ENCODE measurements at regions not wholly inside any gene's neighbourhood (a gene's known extent, or its start where the extent isn't known, plus 50 kb on each side); places are given as distances from the start of the nearest gene placed in this dataset.
"Not testable (repeated sequence)": the region's sequence is repeated elsewhere in the genome, so short reads cannot be mapped to it uniquely, and the experiment has no call there.

DNA sequence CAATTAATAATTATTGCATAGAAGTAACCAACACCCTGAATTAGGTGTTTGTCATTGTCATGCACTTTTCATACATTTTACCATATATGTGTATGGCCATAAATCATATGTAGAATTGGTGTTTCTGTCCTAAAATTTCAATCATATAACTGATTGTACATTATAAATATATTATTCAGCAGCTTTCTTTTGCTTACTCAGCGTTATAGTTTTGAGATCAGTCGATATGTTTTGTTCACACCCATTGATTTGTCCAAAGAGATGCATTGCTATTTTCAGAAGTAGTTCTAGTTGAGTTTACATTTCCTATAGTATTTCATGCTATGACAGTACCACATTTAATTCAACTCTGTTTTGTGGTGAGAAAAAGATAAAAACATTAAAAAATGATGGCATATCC is 50.5 kb upstream of the PARP4 start:
- no peak for DNase-seq

DNA sequence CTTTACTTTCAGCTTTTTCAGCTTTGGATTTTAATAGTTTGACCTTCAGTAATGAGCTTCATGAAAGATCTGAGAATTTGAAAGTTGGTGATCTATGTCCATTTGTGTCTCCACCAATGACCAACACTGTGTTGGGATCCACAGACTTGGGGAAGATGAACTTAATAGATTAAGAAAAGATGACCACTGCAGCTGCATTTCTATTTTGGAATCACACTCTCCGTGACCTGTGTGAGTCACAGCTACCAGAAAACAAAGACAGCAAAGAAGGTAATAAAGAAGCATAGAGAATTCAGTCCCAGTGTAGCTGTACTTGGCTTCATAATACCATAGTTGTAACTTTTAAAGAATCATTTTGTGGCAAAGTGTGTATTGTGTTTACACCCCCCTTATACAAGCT is 51.4 kb upstream of the PARP4 start:
- not testable (repeated sequence) for DNase-seq

DNA sequence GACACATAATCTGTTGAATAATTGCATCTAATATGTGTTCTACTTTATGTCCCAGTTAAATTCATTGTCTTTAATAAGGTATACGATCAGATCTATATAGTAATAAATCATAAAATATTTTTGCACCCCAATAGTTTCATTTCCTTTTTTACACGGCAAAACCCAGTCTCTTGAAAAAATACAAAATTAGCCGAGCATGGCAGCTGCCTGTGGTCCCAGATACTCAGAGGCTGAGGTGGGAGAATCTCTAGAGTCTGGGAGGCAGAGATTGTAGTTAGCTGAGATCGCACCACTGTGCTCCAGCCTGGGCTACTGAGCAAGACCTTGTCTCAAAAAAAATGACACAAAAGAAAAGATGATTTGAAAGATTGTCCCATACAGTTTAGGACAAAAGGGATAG is 52.3 kb upstream of the PARP4 start:
- DNase-seq = no peak

DNA sequence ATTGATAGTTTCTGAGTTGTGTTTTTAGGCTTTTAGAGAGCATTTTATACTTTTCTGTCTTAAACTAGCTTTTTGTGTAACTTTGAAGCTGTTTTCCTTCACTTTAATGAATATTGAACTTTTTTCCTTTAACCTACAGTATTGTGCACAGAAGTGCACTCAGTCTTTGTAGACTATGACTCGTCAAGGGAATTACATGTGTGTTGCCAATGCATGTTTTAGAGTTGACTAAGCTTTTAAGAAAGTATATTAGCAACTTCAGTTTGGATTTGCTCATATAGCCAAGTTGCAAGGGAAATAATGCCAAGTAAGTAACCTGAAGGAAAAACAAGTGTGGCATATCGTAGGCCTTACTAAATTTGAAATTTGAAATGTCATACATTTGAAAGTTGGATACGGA is 55.0 kb upstream of the PARP4 start:
- DNase-seq = not testable (repeated sequence)

DNA sequence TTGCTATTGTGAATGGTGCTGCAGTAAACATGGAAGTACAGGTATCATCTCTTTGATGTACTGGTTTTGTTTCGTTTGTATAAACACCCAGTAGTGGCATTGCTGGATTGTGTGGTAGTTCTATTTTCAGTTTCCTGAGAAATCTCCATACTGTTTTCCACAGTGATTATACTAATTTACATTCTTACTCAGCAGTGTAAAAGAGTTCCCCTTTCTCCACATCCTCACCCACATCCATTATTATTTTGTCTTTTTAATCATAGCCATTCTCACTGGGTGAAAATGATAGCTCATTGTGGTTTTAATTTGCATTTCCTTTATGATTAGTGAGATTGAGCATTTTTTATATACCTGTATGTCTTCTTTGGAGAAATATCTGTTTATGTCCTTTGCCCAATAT is 62.3 kb upstream of the PARP4 start:
- DNase-seq = no peak

DNA sequence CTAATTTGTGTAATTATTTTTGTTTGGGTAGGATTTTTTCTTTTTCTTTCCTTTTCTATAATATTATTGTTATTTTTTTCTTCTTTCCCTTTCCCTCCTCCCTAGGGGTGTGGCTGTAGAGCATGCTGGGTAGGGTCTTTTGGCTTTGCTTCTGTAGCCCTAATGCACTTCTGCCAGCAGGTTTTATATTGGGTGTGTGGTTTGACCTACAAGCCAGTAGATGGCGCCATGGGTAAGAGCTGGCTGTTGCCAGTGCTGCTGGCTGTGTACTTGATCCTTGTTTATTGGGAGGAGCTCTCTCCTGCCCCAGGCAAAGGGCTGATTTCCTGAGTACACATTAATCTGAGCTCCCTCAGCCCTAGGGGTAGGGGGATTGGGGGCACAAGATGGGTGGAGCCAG is 67.7 kb upstream of the PARP4 start:
- not testable (repeated sequence) for DNase-seq

DNA sequence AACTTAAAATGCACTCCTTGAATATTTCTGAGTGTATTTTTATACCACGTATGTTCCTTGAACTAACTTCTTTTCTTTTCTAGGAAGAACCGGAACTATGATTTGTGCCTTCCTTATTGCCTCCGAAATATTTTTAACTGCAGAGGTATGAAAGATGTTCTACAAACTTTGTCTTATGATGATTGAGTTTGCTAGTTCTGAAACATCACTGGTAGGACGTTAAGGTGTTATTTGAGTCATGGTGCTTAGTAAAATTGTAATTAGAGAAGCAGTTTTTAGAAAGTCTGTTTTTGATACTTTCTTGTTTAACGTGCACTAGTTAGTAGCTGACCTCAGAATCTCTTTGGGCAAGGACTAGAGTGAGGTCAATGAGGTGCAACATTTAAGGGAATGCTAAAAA is 69.0 kb upstream of the PARP4 start:
- not testable (repeated sequence) for DNase-seq

DNA sequence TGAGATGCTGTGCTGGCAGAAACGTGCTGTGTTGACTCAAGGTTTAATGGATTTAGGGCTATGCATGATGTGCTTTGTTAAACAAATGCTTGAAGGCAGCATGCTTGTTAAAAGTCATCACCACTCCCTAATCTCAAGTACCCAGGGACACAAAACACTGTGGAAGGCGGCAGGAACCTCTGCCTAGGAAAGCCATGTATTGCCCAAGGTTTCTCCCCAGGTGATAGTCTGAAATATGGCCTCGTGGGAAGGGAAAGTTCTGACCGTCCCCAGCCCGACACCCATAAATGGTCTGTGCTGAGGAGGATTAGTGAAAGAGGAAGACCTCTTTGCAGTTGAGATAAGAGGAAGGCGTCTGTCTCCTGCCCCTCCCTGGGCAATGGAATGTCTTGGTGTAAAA is 79.1 kb upstream of the PARP4 start:
- not testable (repeated sequence) for DNase-seq

DNA sequence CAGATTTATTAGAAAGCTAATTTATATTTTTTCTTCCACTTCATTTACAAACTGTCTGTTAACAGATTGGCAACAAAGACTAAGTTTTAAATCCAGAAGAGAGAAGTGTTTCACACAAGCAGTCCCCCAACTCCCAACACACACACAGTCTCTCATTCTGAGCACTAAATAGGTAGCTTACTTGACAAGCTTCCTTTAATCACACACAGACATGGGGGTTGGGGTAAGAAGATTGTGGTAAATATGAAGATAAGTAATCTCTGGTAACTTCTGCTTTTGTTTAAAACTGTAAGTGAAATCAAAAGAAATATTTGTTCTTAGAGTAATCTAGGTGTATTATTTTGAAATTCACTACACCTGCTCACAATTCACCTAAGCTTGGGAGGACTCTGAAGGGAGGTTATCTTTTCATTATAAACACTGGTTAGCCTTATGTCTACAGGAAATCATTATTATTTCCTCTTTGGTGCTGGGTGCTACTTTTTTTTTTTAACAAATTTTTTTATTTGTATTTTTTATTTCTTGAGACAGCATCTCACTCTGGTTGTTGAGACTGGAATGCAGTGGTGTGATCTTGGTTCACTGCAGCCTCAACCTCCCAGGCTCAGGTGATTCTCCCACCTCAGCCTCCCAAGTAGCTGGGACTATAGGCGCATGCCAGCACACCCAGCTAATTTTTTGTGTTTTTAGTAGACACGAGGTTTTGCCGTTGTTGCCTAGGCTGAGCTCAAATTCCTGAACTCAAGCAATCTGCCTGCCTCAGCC is 82.1 kb upstream of the ATP12A start:
- DNase-seq = not testable (repeated sequence)

DNA sequence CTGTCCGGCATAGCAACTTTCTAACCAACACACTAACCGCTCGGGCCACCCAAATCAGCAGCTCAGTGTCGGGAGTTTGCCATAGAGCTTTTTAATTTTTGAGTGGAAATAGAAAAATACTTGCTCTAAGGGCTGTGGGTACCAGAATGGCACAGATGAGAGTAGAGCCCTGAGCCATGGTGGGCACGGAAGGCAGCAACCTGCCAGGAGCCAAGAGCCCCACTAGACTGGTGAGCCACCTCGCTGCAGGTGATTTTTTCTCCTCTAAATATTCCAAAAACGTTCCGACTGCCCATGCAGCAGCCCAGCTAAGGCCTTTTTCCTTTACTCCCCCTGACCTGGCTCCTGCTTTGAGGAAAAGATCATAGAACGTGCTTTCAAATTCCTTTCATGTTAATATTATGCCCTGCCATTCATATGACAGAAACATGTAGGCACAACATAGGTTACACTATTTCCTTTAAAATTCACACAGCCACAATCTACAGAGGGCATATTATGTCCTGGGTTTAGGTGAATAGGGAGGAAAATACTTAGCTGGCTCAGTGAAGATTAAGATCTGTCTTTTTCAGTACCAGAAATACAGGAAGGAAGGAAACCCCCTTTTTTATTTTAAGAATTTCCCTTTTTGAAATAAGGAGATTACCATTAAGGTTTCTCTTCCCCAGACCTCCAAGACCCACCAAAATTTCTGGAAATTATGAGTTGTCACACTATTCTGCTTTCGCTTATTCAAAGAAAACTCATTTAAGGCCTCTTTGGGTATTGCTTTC is 81.0 kb upstream of the ATP12A start:
- DNase-seq = not testable (repeated sequence)

DNA sequence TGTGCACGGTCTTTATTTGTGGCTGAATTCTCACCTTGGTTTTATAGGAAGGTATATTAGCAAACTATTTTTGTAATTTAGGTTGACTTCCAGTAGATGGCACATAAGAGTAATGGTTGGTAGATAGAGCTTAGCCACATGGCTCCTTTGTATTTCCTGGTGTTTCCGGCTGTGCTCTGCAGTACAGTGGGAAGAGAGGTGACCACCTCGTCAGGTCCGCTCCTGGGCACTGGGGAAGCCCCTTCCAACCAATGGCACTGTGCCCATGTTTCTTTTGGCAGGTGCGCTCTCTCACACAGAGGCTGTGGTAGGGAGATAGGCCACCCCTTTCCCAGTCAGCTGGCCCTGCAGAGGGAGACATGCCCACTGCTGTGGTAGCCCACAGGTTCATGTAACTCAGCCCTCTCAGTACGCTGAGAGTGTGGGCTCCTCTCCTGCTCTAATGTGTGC is 74.3 kb upstream of the ATP12A start:
- DNase-seq = no peak

DNA sequence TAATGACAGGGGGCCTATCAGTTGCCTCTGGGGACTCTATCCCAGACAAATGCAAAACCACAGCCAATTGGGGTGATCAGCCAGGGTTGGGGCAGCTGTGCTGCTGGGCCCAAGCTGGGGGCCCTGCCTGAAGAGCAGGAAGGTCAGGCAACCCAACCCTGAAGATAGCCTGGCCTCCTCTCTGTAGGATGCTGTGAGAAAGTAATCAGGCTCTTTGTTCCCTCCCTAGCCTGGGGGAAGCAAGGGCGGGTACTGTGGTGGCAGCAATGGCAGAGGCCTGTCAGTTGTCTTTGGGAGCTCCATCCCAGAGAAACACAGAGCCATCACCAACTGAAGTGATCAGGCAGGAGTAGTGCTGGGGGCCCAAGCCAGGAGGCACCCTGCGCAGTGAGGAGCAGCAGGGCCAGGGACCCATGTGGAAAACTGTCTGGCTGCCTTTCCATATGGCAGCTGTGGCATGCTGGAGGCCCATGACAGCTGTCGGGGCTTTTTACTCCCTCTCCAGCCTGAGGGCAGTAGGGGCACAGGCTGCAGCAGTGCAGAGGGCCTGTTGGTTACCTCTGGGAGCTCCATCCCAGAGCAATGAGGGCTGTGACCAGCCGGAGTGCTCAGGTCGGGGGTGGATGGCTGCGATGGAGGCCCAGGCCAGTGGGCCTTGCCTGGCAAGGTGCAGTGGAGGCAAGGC is 73.6 kb upstream of the ATP12A start:
- DNase-seq = no peak

DNA sequence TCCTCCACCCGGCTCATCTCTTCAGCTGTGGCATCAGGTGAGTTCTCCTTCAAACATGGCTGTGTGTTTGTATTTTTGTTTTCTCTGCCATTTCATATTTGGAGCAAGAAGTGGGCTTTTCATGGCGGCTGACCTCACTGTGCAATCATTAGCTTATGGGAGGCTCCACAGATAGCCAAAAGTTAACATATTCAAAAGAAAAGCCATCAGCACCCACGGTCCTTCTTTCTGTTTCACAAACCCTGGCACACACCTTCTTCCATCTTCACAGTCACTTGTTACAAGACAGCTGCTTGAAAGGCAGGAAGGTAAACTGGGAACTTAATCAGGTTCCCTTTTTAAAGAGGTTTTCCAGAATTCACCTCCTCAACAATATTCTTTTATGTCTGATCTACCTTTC is 69.3 kb upstream of the ATP12A start:
- no peak for DNase-seq

DNA sequence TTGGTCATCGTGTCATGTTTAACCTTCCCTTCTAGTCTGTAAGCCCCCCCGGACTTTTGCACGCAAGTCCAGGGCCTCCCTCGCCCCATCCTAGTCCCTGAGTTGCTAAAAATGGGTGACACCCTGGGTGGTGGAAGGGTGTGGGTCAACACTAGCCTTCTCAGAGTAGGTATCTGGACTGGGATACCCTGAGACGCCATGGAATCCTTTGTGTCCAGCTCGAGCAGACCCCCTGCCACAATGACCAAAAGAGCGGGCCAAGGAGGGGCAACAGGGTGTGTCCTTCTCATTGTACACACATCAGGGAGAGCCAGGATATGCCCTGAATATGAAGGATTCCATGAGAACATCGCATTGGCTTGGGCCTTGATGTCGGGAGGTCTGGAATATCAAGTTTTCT is 67.5 kb upstream of the ATP12A start:
- no peak for DNase-seq

DNA sequence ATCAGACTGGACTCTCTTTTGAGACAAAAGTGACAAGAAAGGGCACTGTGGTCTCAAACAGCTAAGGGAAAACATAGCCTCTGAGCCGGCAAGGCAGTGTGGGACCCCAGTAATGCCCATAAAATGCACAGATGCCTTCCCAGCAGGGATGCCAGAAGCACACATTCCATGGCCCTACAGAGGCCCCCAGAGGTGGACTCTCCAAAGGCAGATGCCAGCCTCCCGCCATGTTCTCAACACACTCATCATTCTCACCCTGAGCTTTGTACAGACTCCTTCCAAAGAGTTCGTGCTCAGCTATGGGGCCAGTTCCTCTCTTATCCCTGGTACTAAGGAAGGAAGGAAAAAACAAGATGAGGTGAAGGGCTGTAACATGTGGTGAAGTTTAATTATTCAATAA is 67.1 kb upstream of the ATP12A start:
- DNase-seq = no peak

DNA sequence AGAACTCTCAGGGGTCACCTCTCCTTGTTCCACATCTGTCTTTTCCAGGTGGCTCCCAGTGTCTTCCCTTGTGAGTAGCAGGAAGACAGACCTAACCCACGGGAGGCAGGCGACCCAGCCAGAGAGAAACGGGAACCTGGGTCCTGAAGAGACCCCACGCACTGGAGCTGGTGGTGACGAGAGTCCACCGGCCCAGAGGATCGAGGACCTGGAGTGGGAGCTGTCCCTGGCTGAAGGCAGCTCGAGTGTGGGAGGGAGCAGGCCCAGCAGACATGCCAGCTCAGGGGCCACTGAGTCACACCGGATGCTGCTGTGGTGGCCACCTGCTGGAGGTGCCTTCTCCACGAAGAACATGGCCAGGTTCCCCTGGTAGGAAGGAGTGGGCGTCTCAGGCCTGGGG is 66.5 kb upstream of the ATP12A start:
- no peak for DNase-seq

DNA sequence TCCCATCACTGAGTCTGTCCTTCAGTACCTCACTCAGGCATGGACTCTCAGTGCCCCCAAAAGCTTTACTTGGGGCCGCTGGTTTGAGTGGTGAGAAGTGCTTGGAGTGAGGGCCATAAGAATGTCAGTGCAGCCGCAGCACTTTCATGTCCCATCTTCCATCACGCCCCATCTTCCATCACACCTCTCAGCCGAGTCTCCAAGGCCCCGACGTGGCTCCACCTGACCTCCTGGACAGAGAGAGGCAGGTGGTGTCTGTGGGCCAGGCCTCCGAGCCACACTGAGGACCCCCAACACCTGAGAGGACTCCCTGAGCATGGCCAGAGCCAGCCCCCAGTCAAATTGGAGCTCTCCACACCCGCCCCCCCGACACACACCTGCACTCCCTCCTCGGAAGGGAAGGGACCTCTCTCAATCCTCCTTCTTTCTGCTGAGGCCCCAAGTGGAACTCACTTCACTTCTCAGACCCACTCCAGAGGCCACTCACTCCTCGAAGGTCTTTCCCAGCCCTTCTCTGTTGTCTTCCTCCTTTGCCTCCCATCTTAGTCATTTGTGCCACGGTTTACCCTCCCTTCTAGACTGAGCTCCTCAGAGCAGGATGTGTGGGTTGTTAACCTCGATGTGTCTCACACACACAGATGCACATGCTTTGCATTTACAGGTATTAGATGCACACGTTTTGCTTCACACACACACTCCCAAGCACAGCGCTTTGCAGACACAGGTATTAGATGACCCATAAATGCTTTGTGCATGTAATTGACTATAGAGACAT is 65.7 kb upstream of the ATP12A start:
- no peak for DNase-seq

DNA sequence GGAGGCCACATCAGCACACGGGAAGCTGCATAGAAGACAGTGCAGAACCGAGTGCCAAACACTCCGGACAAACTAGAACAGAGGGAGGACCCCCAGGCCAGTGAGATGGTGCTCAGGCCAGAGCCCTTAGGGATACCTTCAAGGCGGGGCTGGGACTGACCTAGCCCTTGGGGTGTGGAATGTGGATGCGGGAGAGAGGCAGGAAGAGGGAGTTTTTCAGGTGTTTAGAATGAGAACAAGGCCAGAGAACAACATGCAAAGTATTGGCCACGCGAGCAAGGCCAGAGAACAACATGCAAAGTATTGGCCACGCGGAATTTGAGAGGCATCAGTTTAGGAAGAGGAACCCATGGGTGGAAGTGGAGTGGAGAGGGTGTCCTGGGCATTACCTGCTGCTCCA is 65.1 kb upstream of the ATP12A start:
- no peak for DNase-seq

DNA sequence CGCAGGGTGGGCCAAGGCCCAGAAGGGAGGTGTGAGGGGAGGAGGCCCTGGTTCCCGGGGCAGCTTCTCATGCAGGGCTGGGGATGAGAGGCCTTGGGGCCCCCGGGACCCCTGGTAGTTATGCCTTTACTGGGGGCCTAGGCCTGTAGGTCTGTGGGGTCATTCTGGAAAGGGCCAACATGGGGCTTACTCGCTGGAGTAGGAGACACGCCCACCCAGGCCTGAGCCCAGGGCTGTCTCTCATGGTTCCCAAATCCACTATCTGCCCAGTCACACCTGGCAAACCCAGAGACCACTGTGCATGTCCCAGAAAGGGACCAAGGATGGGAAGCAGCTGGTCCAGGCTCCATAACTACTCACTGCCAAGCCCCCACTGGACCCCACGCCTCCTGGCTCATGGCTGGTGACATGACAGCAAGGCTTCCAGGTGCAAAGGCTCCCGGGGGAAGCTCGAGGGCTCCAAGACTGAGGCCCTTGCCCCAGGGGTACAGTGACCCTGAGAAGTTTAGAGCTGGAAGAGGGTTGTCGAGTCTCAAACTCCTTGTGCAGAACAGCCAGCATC is 64.2 kb upstream of the ATP12A start:
- no peak for DNase-seq

DNA sequence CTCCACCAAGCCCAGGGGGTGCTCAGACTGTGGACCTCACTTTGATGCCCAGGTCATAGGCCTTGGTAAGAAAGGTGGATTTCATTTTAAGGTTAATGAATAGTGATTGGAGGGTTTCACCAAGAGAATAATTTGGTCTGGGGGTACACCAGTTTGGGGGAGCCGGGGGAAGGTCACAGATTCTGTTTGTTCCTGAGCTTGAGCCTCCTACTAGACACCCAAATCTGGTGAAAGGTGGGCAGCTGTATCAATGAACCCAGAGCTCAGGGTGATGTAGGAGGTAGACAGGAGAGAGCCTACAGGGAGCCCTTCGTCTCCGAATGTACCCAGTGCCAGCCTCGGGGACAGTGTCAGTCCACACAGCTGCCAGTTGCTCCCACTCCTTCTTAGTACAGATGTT is 63.7 kb upstream of the ATP12A start:
- DNase-seq = no peak

DNA sequence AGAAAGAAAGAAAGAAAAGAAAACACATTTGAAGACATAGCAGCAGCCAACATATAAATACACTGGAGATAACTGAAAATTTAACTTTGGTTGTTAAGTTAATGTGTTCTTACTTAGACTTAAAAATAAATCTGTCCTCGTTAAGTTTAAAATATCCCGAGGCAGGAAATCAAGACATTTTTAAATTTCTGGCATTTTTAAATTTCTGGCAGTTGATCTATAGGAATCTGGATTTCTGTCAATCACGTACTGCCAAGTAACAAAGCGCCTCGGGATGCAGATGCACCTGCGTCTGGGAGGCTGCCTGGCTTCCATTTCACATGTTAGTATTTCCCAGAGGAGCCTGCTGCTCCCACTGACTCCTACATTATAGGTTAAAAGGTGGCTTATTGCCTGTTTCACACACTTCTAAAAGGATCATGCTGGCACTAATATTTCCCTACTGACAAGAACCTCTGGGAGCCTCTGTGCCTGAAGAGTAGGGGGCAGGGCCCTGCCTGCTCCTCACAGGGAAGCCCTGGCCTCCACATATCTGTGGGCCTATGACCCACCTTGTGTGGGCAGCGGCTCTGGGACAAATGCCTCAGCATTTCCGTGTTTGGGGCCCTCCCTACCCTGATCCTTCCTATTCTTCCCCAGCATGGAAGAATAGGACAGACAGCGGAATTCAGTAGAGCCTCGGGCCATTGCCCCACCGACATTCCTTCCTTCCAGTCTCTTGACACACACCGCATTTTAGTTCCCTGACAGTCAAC is 62.8 kb upstream of the ATP12A start:
- no peak for DNase-seq

Measured in hippocampal formation (tissue), 2 donors.